ENCODE measurements at regions not wholly inside any gene's neighbourhood (a gene's known extent, or its start where the extent isn't known, plus 50 kb on each side); places are given as distances from the start of the nearest gene placed in this dataset.

GRCh38 chr7:50229964-50230363, 74.6 kb upstream of the IKZF1 start:
- peaks cover 14% of the 10 kb centered on the region for H3K9me3 ChIP-seq (ENCODE audit: low read length)
- TF ChIP-seq ZFP36 (IDR thresholded peaks at IDR 0.05; ENCODE audit: borderline replicate concordance, low read depth, low read length, partially characterized antibody) (no peak), CTCF (CRISPR knock-in tag; IDR thresholded peaks at IDR 0.05) (0 out of 2 replicates have a peak, but pooled peaks have one; percentile 14)
- no peak overlapping the region for H3K4me3 ChIP-seq (replicated peaks in 1 of 3; ENCODE audit: insufficient read depth in 1 of 3, low read depth in 2 of 3, low read length in 3 of 3)
- intact Hi-C loops (cut with micrococcal nuclease; ENCODE audit: unreplicated experiment) (no loop called here), in situ Hi-C loops (cut with HindIII; ENCODE audit: extremely low pct_ligation_motif_present, low pct_unique_long_range_greater_than_20kb) (no loop called here)
- no peaks in the 10 kb centered on the region; a peak in 1 of 5 replicates for H3K27me3 ChIP-seq (ENCODE audit: control insufficient read depth in 1 of 2, insufficient read depth in 2 of 2, low read length in 2 of 2)
- H2AFZ ChIP-seq (ENCODE audit: low read length), result no peak overlapping the region
- POLR2A ChIA-PET, result no interaction called here
- H3K4me1 ChIP-seq (ENCODE audit: insufficient read depth, low read length), result no peaks in the 10 kb centered on the region
- no peaks in the 10 kb centered on the region for H3K79me2 ChIP-seq (ENCODE audit: insufficient read depth, low read length)
- ATAC-seq (no peak), FAIRE-seq (no peak), DNase-seq (ENCODE audit: low spot score) (no peak)
- CTCF ChIA-PET (ENCODE audit: low intra/inter-chr PET ratio, low total read pairs), result no interaction called here
- BruUV-seq (replicated peaks), result no TSS peak
- no peak overlapping the region for H3K4me2 ChIP-seq (ENCODE audit: low read depth, low read length)
- no peak overlapping the region for H3K27ac ChIP-seq (ENCODE audit: extremely low read length, insufficient read depth, low read length)
- no peak overlapping the region for H3K9ac ChIP-seq (ENCODE audit: insufficient read depth, low read depth, low read length)
- 14% methylated on average over 3 of the region's 3 CpGs for WGBS (ENCODE audit: low lambda C conversion rate)
- no peaks in the 10 kb centered on the region for H4K20me1 ChIP-seq (ENCODE audit: insufficient read depth, low read length)
- H3K36me3 ChIP-seq (replicated peaks in 1 of 2; ENCODE audit: control insufficient read depth in 1 of 2, insufficient read depth in 2 of 2, low read length in 2 of 2), result no peaks in the 10 kb centered on the region

GRCh38 chr7:50228148-50228547, 76.4 kb upstream of the IKZF1 start:
- BruUV-seq (replicated peaks), result no TSS peak
- ChIA-PET POLR2A (no interaction called here), CTCF (ENCODE audit: low intra/inter-chr PET ratio, low total read pairs) (no interaction called here)
- TF ChIP-seq TBL1XR1 (IDR thresholded peaks at IDR 0.05; ENCODE audit: borderline replicate concordance, low read length, partially characterized antibody) (no peak), ZNF292 (CRISPR knock-in tag; IDR thresholded peaks at IDR 0.05; ENCODE audit: borderline replicate concordance, low read depth) (no peak), PHB2 (IDR thresholded peaks at IDR 0.05; ENCODE audit: partially characterized antibody) (no peak), ZNF543 (CRISPR knock-in tag; IDR thresholded peaks at IDR 0.05) (no peak), ZNF720 (CRISPR knock-in tag; IDR thresholded peaks at IDR 0.05) (no peak), TMF1 (CRISPR knock-in tag; IDR thresholded peaks at IDR 0.05; ENCODE audit: low read depth) (no peak), CSRNP1 (CRISPR knock-in tag; IDR thresholded peaks at IDR 0.05) (no peak), MEIS2 (CRISPR knock-in tag; IDR thresholded peaks at IDR 0.05) (no peak), RXRB (CRISPR knock-in tag; IDR thresholded peaks at IDR 0.05; ENCODE audit: borderline replicate concordance) (no peak), LBX2 (CRISPR knock-in tag; IDR thresholded peaks at IDR 0.05; ENCODE audit: borderline replicate concordance) (no peak), BRCA1 (CRISPR knock-in tag; IDR thresholded peaks at IDR 0.05) (no peak), SP140L (CRISPR knock-in tag; IDR thresholded peaks at IDR 0.05; ENCODE audit: borderline replicate concordance) (no peak), ZNF660 (CRISPR knock-in tag; IDR thresholded peaks at IDR 0.05; ENCODE audit: borderline replicate concordance, low read depth) (no peak)
- peaks cover 14% of the 10 kb centered on the region for H3K9me3 ChIP-seq (ENCODE audit: low read length)
- no peaks in the 10 kb centered on the region; a peak in 1 of 5 replicates for H3K27me3 ChIP-seq (ENCODE audit: control insufficient read depth in 1 of 2, insufficient read depth in 2 of 2, low read length in 2 of 2)
- intact Hi-C loops (cut with micrococcal nuclease; ENCODE audit: unreplicated experiment) (no loop called here), in situ Hi-C loops (cut with HindIII; ENCODE audit: extremely low pct_ligation_motif_present, low pct_unique_long_range_greater_than_20kb) (no loop called here)
- no peak overlapping the region for H3K4me2 ChIP-seq (ENCODE audit: low read depth, low read length)
- no peak overlapping the region for H3K27ac ChIP-seq (ENCODE audit: extremely low read length, insufficient read depth, low read length)
- no peaks in the 10 kb centered on the region for H3K79me2 ChIP-seq (ENCODE audit: insufficient read depth, low read length)
- H2AFZ ChIP-seq (ENCODE audit: low read length), result no peak overlapping the region
- no peak overlapping the region for H3K4me3 ChIP-seq (replicated peaks in 1 of 3; ENCODE audit: insufficient read depth in 1 of 3, low read depth in 2 of 3, low read length in 3 of 3)
- WGBS (ENCODE audit: low lambda C conversion rate), result 2% methylated on average over 4 of the region's 4 CpGs
- H3K36me3 ChIP-seq (replicated peaks in 1 of 2; ENCODE audit: control insufficient read depth in 1 of 2, insufficient read depth in 2 of 2, low read length in 2 of 2), result no peaks in the 10 kb centered on the region
- DNase-seq (ENCODE audit: low spot score) (no peak), ATAC-seq (no peak), FAIRE-seq (no peak)
- no peak overlapping the region for H3K9ac ChIP-seq (ENCODE audit: insufficient read depth, low read depth, low read length)
- H4K20me1 ChIP-seq (ENCODE audit: insufficient read depth, low read length), result no peaks in the 10 kb centered on the region
- no peaks in the 10 kb centered on the region for H3K4me1 ChIP-seq (ENCODE audit: insufficient read depth, low read length)
